GM21515 (cell line): ENCODE measurements at regions not wholly inside any gene's neighbourhood (a gene's known extent, or its start where the extent isn't known, plus 50 kb on each side); places are given as distances from the start of the nearest gene placed in this dataset.

Source experiments
- ATAC-seq: cut with Tn5 transposase; IDR thresholded peaks from one replicate; pipeline ENCODE4 v1.9.1; 2021; ENCODE audit not compliant: unreplicated experiment

DNA sequence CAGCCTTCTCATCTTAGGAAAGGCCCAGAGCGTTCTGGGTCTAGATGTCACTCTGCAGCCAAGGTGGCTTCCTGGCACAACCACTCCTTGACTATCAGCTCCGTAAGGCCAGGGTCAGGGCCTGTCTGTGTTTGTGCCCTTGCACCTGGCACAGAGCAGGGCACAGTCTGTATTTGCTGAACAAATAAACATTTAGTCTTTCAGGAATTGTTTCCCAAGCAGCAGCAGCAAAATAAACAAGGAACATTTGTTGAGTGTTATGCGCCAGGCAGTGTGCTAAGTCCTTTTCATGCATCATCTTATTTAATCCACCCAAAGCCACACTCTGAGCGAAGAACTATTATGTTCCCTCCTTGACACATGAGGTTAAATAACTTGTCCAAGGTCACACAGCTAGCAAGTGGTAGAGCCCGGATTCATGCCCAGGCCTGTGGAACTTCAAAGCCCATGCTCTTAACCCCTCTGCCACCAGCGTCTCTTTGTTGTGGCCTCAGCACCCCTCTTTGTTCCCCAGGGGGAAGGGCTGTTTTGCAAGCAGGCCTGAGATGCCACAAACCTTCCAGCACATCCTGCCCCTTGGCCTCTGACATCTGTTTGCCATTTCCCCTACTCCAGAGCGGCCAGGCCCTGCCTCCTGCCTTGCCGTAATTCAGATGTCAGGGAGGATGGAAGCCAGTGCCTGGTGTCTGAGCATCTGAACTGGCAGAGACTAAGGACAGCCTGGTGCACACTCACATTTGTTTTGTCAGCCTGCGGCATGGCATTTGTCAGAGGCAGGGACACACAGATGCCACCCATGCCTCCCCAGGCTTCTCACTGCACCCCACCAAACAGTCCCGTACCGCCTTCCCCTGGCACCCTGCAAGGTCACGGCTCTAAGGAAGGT is 325.8 kb upstream of the ZMIZ1 start:
- ATAC-seq: no peak

DNA sequence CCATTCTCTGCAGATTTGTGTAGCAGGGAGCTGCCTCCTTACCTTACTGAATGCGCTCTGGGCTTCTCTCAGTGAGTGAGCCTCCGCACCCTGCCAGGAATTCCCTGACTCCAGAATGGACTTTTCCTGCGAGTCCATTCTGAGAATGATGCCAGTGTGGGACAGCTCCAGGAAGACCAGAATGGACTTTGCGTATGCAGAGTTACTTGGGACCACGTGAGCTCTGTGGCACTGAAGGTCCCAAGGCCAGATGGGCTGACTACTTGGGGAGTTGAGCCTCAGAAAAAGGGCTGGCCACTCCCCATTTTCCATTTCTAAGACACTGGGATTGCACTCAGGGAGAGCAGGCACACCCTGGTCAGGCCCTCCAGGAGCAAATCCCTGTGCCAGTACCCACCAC is 324.7 kb upstream of the ZMIZ1 start:
- ATAC-seq: no peak

DNA sequence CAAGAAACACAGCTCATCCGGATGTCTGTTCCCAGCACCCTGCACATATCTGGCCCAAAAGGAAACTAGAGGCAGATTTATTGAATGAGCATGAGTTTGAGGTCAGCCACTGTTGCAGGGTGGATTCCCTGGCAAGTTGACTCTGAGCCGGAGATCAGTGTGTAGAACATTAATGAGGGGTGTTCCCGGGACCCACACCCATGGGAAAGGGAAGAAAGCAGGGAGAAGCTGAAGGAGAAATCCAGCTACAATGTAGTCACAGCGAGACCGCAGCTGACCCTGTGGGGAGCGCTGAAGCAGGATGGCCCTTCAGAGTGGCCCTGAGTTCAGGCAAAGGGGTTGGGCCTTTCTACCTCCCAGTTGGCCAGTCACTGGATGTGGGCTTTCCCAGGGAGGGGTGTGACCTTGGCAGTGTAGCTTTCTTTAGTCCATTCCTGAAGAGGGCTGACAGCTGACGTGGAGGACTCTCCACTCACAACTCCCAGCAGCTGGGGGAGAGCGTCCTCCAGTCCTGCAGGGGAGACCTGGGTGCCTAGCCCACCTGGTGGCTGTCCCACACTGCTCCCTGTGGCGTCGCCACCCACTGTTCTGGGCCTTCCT is 324.2 kb upstream of the ZMIZ1 start:
- ATAC-seq: no peak

DNA sequence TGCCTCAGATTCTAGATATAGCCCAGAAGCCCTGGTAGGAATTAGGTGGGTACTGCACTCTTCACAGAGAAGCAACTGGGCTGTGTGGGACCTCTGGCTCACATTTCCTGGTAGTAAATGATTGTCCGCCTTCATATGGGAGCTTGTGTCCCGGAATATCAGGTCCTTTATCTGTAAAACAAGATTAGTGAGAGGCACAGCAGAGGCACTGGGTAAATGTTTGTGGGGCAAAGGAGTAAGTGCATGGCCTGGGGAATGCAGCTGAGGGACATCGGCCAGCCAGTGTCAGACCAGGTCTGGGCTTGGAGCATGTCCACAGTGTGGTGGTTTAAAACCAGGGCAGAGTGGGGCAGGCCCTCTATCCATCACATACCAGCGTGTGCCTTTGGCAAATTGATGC is 323.3 kb upstream of the ZMIZ1 start:
- ATAC-seq: no peak

DNA sequence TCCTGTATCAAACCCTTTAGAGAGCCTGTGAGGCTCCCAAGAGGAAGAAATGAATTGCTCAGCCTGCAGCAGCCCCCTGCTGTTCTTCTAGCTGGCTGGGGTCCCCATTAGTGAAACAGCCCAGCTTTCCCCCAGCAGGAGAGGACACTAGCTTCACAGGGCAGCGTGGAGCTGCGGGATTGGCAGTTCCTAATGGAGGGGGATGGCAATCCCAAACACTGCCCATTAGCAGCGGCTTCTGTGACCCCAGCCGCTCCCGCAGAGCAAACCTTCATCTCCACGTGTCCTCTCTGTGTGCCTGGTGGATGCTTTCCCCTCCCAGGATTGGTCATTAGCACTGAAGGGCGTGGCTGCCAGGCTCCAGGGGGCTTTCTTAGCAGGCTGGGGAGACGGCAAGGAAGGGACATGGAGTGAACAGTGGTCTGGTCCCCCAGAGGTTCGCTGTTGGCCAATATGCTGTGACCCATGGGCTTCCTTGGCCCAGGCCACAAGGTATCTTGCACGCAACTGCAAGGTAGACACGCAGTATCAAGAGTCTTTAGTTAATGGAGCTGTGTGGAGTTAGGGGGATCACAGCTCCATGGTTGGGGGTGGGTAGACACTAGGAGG is 322.5 kb upstream of the ZMIZ1 start:
- ATAC-seq: no peak

DNA sequence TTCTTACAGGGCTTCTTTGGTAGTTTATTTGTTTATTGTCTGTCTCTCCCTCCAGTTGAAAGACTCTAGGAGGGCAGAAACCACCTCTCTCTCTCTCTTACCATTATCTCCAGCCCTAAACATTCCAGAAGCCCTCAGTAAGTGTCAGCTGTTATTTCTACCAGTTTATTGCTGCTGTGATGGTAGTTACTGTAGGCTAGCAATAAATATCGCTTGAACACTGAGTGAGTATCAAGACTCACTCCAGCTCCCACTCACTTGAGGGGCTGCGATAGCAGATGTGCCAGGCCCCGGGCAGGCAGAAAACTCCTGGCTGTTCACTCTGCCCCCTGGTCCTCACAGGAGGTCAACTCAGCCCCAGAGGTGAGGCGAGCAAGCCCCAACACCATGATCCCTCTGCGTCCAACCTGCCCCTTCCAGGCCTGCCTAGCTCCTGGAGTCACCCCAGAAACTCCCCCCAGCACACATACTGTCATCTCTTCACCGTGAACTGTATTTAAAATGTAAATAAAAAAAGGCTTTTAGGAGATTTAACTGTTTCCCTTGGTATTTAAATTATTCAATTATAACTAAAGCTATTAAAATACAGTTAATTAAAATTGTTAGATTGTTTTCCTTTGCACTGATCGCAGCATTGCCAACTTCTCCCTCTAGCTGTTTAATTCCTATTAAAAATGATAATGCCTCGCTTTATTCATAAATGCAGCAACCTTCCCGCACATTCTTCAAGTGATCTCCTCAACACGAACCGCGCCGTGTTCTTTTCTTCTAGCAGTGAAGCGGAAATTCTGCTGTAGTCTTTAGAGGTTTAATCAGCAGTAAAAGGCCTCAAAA is 321.1 kb upstream of the ZMIZ1 start:
- ATAC-seq: no peak

DNA sequence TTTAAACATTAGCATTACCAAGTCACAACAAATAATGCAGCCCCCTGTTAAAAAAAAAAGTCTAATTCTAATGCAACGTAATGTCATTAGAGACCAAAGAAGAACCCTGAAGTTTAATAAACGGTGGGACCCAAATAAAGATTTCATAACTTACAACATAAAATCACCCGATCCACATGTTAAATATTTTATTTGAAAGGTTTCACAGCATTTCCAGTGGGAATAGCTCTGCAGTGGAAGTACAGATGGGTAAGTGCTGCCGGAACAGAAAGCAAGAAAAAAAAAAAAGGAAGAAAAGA is 320.6 kb upstream of the ZMIZ1 start:
- ATAC-seq: no peak

DNA sequence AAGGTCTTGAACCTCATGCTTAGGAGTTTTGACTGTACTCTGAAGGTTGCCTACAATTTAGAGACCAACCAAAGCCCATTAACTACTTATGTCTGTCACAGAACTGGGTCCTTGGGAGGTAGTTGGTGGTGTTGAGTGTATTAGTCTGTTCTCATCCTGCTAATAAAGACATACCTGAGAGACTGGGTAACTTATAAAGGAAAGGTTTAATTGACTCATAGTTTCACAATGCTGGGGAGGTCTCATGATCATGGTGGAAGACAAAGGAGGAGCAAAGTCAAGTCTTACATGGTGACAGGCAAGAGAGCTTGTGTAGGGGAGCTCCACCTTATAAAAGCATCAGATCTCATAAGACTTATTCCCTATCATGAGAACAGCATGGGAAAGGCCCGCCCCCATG is 319.6 kb upstream of the ZMIZ1 start:
- no peak for ATAC-seq

DNA sequence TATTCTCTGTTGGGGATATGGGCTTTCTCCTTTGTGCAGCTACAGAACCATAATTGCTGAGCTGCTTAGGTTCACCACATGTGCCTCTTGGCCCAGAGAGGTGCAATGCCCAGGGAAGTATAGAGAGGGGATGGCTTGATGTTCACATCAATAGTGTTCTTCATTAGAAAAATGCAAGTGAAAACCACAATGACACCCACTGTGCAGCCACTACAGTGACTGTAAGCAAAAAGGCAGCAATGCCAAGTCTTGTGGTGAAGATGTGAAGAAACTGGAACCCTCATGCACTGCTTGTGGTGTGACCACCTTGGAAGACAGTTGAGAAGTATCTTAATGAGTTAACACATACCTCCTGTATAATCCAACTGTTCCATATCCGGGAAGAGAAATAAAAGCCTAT is 318.9 kb upstream of the ZMIZ1 start:
- ATAC-seq: no peak

DNA sequence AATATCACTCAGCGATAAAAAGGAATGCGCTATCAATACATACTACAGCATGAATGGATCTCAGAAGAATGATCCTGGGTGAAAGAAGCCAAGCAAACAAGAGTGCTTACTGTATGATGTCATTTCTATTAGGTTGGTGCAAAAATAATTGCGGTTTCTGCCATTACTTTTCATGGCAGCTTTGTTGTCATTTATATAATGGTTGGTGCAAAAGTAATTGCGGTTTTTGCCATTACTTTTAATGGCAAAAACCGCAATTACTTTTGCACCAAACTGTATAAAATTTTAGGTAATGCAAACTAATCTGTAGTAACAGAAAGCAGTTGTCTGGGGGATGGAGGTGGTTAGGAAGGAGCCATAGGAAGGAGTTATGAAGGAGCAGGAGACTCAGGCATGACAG is 318.3 kb upstream of the ZMIZ1 start:
- ATAC-seq: no peak

DNA sequence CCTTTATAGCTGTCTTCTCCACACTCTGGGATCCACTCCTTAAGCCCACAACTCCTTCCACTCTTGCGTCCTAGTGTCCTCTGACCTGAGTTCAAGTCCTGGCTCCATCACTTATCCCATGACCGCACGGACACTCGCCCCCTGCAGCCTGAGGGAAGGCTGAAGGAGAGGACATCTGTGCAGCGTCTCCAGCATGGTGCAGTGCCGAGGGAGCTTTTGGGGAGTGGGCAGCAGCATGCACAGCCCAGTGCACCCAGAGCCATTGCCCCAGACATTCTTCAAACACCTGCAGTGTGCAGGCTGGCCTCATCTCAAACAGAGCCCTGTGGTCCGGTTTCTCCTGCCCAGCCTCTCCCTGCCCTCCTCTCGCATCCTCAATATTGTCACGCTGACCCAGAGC is 317.1 kb upstream of the ZMIZ1 start:
- no peak for ATAC-seq

DNA sequence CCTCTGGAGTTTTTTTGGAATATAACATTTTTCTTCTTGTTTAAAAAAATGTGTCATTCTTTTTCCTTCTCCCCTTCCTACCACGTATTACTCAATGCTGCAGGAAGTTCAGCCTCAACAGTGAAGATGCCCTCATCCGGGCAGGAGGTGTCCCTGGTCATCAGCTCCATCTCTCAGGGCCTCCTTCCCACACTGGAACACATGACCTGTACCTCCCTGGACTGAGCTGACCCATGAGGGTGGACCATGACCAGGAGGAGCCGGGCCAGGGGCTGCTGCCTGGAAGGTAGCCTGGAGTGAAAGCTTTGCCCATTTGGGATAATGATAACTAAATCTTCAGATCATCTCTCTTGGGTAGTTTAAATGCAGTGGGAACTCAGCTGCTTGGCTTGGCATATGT is 316.5 kb upstream of the ZMIZ1 start:
- no peak for ATAC-seq

DNA sequence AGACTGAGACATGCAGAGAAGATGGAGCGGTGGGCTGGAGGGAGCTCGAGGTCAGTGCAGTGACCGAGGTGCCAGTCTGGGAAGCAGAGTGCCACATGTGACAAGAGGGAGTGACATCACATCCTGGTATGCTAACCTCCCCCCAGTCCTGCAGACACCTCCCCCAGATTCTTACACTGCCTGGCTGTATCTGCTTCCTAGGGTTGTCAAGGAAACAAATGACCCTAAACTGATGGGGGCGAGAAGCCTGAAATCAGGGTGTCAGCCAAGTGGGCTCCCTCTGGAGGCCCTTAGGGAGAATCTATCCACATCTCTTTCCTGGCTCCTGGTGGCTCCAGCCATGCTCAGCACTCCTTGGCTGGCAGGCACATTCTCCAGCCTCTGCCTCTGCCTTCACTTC is 316.1 kb upstream of the ZMIZ1 start:
- ATAC-seq: no peak

DNA sequence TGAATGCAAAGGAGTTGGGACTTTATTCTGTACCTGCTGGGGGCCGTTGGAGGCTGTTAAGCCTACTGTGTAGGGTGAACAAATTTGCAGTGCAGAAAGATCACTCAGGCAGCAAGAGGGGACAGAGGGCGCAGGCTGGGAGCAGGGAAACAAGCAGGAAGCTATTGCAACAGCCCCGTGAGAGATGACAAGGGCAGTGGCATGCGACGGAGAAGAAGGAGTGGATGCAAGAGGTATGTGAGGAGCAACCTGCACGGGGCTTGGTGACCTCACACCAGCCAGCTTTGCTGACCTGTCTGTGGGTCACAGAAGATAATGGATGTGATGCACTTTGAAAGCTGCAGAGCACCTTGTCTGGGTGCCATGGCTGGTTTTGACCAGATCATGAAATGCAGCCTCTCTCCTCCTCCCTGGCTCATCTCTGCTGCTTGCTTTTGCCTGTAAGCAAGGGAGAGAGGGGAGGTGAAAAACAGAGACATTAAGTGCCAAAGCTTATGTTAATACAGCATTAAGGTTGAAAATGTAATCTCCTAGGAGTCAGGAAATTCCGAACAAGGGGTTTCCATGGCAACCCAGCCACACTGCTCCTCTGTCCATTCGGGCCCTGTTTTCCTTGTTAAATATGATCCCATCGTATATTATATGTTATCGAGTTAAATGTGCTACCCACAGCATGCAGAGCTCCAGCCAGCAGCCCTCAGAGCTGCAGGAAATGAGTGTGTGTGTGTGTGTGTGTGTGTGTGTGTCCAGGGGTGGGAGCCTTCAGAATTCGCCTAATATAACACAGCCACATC is 314.3 kb upstream of the ZMIZ1 start:
- no peak for ATAC-seq

DNA sequence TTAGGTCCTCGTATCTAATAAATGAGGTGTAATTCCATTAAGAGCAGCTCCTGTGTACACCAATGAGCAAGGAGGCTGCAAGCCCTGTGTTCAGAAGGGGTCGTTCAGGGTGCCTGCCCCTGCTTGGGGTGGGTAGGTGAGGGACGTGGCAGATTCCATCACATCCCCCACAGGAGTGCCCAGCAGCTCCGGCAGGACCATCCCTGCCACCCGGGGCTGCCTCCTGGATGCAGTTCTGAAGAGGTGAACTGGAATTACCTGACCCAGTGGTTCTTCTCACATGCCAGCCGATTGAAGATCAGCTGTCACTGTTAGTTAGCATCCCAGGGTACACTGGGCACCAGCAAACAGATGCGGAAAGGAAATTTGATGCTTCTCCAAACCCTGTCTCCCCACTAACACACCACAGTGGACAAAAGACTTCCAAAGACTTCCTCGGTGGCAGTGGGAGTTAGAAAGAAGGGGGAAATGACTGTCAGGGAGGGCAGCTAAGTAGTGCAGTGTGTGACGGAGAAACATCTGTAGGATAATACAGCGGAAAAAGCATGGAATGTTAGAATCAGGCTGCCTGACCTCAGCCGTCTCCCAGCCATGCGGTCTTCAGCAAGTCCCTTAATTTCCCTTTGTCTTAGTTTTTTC is 313.6 kb upstream of the ZMIZ1 start:
- no peak for ATAC-seq

DNA sequence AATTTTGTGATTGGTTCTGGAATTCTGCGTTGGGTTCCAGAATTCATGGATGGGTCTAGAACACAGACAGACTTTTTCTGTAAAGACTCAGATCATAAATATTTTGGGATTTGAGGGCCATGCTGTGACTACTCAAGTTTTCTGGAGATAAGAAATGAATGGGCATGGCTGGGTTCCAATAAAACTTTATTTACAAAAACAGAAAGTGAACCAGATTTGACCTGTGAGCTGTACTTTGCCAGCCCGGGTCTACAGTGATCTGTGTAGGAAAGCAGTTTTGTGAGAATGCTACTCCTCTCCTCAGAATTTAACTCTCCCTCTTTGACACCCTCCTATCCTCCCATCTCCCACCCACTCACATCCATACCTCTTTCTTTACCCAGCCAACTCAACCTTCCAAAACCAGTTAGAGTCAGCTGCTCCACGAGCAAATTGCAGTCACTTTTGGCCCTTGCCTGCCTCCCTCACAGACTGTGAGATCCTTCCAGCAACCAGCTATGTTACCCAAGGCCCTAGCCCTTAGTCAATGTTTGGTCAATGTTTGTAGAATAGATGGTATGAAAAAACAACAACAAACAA is 312.8 kb upstream of the ZMIZ1 start:
- ATAC-seq: no peak

DNA sequence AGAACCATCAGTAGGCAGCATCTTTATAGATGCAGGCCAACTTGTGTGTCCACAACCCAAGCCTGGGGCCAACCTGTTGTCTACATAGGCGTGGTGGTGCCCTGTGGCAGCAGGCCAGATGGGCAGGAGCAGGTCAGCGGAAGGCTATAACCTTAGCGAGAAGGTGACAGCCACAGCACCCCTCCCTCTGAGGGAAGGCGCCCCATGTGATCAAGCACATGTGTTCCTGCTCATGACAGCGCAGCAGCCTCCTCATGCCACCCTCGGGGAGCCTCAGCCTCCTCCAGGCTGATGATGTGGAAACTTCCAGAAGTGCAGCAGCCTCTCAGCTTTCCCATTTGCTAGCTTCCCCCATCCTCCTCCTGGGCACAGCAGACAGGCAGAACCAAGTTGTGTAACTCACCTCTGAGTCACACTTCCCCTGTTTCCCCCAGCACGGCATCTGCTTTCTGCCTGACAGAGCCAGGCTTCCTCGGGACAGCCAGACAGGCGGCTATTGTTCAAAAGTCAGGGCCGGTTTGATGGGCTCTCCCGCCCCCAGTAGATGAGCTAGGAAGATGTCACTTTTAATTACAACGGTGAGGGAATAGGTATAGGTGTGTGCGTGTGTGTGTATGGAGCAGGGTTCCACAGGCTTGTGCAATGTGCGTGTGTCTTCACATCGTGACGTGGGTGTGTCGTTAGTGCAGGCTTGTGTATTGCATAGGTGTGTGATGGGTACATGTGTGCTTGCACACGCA is 312.0 kb upstream of the ZMIZ1 start:
- ATAC-seq: no peak

DNA sequence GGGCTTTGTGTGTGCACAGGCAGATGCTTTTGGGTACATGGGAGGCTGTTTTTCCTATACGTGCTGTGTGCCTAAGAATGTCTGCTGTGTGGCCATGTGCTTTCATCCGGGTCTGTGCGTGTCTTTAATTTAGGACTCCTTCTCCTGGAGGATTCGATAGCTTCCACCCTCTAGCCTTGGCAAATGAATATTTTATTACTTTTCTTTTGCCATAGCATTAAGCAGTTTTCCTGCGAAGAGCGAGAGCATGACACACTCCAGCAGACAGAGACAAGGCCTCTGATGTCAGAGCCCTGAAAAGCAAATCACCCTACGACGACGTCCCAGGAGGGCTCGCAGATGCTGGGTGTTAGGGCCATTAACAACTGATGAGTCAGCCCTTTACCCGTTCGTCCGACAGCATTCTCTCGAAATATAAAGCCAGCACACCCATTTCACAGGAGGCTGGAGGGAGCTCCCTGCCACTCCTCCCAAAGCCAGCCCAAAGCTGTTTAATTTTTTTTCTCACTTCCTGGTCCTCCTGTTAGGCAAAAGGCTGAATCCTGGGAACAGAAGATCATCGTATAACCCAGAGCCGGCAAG is 311.3 kb upstream of the ZMIZ1 start:
- ATAC-seq: no peak

DNA sequence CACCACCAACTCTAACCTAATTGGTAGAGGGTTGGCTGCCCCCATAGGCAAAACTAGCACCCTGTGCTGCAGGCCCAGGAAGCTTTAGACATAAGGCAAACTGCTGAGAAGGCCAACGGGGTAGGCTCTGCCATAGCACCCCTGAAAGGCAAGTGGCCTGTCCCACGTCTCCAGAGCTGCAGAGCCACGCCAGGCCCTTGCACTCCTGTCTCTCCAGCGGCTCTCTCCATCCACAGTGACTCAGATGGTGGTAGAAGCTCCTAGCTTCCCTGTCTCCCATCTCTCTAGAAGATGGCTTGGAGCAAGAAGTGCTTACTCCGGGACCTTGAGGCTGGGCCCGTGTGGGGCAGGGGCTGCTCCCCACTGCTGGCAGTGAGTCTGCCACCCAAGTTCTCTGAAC is 310.6 kb upstream of the ZMIZ1 start:
- ATAC-seq: no peak
